ENCODE measurements at regions not wholly inside any gene's neighbourhood (a gene's known extent, or its start where the extent isn't known, plus 50 kb on each side); places are given as distances from the start of the nearest gene placed in this dataset.

- no peak for DNase-seq
These were observed 411.5 kb upstream of the DDI1 start for GRCh38 chr11:103624708-103625623.

- DNase-seq = no peak
These were observed 410.8 kb upstream of the DDI1 start for GRCh38 chr11:103625624-103625965.

- DNase-seq = no peak
These were observed 408.3 kb upstream of the DDI1 start for GRCh38 chr11:103628121-103628520.

DNA sequence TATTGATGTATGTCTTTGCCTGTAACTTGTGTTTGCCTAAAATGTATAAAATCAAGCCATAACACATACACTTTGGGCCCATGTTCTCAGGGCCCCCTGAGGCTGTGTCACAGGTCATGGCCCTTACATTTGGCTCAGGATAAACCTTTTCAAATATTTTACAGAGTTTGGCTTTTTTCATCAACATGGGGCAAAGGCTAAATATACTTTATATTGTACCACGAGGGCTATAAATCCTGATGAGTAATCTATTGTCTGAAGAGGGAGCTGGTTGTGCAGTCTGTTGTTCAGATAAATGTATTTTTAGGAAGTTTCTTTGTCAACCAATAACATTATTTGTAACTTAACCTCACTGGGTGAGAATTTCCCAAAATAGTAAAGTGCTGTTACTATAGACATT lies 404.6 kb upstream of the DDI1 start:
- DNase-seq = no peak

GRCh38 chr11:103633068-103633788 lies 403.2 kb upstream of the DDI1 start:
- DNase-seq = no peak

GRCh38 chr11:103633819-103634590 lies 402.4 kb upstream of the DDI1 start:
- DNase-seq = no peak

DNA sequence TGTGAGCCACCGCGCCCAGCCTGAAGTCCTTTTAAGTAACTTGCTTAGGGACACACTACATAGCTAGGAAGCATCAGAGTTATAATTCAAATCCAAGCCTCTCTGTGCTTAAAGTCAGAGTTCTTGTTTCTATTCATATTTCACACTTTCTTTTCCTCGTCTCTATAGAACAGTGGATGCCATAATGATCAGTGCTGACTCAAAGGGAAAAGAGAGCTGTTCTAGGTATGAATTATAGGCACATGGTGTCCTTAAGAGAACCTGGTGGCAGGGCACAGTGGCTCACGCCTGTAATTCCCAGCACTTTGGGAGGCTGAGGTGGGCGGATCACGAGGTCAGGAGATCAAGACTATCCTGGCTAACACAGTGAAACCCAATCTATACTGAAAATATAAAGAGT lies 400.2 kb upstream of the DDI1 start:
- no peak for DNase-seq

DNA sequence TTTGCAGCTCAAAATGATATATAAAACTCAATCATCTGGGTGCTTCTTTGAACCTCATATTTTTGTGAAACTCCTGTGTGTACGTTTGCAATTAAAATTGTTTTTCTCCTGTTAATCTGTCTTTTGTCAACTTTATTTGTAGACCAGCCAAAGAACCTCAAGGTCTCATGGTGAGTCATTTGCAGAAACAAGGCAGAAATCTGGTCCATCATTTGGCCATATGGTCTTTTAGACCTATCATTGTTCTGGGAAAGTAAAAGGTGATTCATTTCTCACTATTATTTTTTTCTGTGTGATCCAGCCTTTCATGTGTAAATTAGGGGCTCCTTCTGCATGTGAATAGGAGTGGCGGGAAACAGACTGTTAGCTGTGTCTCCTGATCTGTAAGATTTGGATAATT lies 399.1 kb upstream of the DDI1 start:
- no peak for DNase-seq

GRCh38 chr11:103637831-103638230 lies 398.6 kb upstream of the DDI1 start:
- no peak for DNase-seq

DNA sequence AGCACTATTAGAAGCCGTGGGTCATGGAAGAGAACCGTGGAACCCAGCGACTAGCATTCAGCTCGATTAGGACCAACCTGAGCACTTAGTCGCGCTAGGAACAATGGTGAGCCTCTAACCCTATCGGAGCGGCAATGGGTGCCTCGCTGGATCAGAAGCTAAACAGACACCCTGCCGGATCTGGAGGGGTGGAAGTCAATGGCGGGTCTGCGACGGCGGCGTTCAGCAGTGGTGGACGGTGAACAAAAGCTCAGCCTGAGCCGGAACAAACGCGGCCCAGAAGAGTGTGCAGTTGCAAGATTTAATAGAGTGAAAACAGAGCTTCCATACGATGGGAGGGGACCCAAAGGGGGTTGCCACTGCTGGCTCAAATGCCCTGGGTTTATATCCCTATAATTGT lies 391.8 kb upstream of the DDI1 start:
- no peak for DNase-seq

- no peak for DNase-seq
These were observed 388.4 kb upstream of the DDI1 start for GRCh38 chr11:103648054-103648453.

- no peak for DNase-seq
These were observed 387.6 kb upstream of the DDI1 start for GRCh38 chr11:103648670-103649400.

DNA sequence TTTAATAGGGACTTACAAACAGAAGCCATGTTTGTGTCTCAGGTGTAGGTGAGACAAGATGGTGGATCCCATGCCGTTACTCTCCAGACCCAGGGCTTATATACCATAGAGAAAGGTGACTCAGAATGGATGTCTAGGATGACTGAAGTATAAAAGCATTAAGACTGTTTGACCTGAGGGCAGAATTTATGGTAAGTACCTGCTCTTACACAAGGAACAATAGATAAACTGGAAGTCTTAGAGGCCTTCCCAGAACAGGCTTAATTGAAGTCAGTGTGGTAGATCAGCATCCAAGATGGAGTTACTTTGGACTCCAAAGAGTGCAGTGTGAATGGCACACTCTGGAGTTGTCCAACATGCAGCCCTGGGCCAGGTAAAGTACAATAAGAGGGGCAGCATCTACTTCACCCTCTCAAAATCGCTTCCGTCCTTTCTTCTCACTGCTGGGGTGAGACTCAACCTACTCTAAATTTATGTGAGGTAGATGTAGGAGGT lies 387.0 kb upstream of the DDI1 start:
- no peak for DNase-seq

GRCh38 chr11:103650330-103650729 lies 386.1 kb upstream of the DDI1 start:
- DNase-seq = no peak

DNA sequence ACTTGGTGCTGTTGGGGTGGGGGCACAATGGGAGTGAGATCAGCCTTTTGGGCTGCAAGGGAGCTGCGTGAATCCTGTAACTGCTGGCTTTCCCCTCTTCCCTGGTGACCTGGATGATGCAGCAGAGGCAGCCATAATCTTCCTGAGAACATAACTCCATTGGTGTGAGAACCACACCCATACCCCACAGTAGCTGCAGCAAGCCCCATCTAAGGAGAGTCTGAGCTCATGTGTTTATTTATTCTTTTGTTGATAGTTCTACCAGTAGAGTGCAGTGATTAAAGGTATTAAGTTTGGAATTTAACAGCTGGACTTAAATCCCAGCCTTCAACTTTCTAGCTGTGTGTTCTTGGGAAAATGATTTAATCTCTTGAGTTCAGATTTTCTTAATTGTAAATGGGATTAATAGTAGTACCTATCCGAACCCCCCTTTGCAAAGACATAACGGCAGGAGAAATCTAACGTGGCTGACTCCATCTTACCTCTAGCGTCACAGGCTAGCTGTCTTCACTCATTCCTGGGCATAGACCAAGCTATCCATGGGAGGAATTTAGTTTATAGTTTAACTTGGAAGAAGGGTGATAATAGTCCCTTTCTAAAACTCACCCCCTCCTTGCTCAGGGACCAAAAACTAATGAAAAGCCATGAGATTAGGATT lies 385.0 kb upstream of the DDI1 start:
- DNase-seq = no peak

DNA sequence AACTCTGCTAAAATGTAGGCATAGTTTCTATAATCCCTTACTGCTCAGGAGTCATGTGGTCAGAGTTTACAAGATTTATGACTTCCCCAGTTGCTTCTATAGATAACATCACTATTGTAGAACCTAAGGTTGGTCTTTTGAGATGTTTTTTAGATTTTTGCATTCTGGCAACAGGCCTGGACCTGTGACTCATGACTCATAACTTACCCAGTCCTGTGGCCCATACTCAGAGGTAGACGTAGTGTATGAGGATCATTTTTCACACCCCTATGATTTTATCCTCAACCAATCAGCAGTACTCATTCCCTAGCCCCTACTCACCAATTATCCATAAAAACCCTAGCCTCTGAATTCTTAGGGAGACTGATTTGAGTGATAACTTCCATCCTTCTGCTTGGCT lies 384.4 kb upstream of the DDI1 start:
- DNase-seq = no peak

DNA sequence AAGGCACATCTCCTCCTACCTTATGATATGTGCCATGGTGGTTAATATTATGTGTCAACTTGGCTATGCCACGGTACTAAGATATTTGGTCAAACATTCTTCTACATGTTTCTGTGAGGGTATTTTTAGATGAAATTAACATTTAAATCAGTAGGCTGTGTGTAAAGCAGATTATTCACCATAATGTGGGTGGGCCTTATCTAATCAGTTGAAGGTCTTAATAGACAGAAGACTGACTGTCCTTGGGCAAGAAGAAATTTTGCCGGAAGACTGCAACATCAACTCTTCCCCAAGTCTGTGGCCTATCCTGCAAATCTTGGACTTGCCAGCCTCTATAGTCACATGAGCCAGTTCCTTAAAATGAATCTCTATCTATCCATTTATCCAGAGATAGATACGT lies 380.1 kb upstream of the DDI1 start:
- DNase-seq = no peak

DNA sequence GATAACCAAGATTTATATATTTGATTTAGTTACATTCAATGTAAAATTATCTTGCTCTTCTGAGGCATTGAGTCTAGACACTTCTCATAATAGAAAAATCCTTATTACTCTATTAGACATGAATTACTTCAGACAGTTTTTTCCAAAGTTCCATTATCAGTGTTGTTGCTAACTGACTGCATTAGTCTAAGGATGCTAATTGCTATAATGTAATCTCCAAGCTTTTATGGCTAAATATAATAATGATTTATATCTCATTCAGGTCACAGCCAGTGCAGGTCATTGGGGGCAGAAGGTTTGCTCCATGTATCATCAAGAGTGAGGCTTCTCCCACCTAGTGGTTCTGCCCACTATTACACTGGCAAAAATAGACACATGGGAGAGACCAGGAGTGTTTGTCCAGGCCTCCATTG lies 377.2 kb upstream of the DDI1 start:
- DNase-seq = no peak

DNA sequence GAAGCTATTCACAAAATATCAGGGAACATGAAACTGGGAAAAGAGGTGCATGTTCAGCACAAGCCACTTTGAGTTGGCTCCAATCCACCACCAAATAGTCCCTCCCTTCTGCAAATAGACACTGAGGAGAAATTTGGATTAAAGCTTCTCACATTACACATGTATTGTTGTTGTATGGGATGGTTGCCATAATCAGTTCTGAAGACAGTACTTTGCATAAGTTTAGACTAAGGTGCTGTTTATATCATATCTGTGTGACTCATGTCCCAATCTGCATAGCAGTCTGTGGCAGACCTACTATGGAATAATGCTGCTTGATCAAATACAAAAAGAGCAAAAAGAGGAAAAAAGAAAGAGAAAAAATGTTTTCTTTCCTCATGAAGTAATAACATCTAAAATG lies 376.7 kb upstream of the DDI1 start:
- no peak for DNase-seq

DNA sequence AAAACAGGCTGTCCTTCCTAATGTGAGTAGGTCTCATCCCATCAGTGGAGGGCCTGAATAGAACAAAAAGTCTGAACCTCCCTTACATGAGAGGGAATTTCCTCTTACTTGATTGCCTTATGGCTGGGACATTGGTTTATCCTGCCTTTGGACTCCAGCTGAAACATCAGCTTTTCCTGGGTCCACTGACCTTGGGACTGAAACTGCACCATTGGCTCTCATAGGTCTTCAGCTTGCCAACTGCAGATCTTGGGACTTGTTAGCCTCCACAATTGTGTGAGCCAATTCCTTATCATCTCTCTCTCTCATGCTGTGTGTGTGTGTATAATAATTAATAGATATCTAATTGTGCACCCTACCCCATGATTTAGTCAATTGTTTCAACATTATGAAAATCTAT lies 375.3 kb upstream of the DDI1 start:
- no peak for DNase-seq

DNA sequence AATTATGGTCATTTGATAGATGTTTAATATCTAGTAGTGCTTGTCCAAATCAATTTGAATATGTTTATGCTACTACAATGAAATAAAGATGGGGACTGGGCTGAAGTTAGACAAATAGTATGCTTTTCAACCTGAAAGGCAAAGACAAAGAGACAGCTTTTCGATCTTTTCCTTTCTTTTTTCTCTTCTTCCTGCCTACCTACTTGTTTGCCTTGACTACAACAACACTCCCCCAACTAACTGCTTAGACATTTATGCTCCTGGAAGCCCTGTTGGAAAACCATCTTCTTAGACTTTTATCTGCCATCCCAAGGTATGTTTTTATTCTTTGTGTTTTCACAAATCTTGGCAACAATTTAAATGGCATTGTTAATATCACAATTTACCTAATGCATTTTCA lies 374.4 kb upstream of the DDI1 start:
- no peak for DNase-seq

DNA sequence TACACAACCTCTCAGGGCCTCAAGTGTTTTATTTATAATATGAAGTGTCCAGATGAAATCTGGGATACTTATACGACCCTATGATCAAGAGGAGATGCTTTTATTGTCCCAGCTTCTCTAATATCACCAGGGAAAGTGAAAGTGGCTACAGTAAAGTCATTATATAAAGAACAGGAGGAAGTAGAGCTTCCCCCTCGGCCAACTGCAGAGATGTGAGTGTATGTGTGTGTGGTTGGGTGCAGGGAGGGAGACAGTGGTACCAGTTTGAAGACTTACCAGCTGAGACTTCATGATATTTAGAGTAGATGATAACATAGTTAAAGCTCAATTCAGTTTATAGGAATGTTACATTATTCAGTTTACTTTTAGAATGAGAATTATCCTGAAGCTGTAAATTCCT lies 373.6 kb upstream of the DDI1 start:
- no peak for DNase-seq
